Neural cell (in vitro differentiated cells): ENCODE measurements at regions not wholly inside any gene's neighbourhood (a gene's known extent, or its start where the extent isn't known, plus 50 kb on each side); places are given as distances from the start of the nearest gene placed in this dataset.

ENCODE experiments used
- H2AFZ ChIP-seq: fragments of 200-600, 300-800 bp; sonication (generic), shearing (Covaris generic); 2 replicates; pipeline ENCODE4 v1.6.0; 2014; ENCODE audit warnings: low read depth, mild to moderate bottlenecking, antibody characterized with exemption, low read length, moderate library complexity
- H3F3A ChIP-seq: fragments of 200-600 bp; shearing (Covaris generic); 2 replicates; pipeline ENCODE4 v1.6.1; 2016; ENCODE audit warnings: mild to moderate bottlenecking, moderate library complexity, mixed read lengths, antibody characterized with exemption, low read length; ENCODE audit not compliant: insufficient read depth, poor library complexity, severe bottlenecking
- H3K27ac ChIP-seq: fragments of 200-600, 300-800 bp; sonication (generic), shearing (Covaris generic); 2 replicates; pipeline ENCODE4 v1.5.1; 2014; ENCODE audit warnings: mild to moderate bottlenecking, low read length, moderate library complexity
- H3K27me3 ChIP-seq: fragments of 300-800, 200-600 bp; sonication (generic), shearing (Covaris generic); 2 replicates; pipeline ENCODE4 v1.6.0; 2014; ENCODE audit warnings: mild to moderate bottlenecking, low read depth, low read length, moderate library complexity; ENCODE audit not compliant: insufficient read depth
- H3K36me3 ChIP-seq: fragments of 300-800, 200-600 bp; sonication (generic), shearing (Covaris generic); 2 replicates; pipeline ENCODE4 v1.5.1; 2014; ENCODE audit warnings: mild to moderate bottlenecking, antibody characterized with exemption, low read length, moderate library complexity; ENCODE audit not compliant: insufficient read depth
- H3K4me2 ChIP-seq: fragments of 300-800, 200-600 bp; sonication (generic), shearing (Covaris generic); 2 replicates; pipeline ENCODE4 v1.6.0; 2014; ENCODE audit warnings: mild to moderate bottlenecking, low read length
- H3K4me3 ChIP-seq: fragments of 300-800, 200-600 bp; sonication (generic), shearing (Covaris generic); 2 replicates; pipeline ENCODE4 v1.5.1; 2014; ENCODE audit warnings: mild to moderate bottlenecking, low read length, moderate library complexity
- H3K79me2 ChIP-seq: fragments of 200-600 bp; shearing (Covaris generic); replicated peaks from 2 replicates; pipeline ENCODE4 v1.6.0; 2014; ENCODE audit warnings: mild to moderate bottlenecking, low read length, moderate library complexity; ENCODE audit not compliant: insufficient read depth
- H3K9ac ChIP-seq: fragments of 300-800, 200-600 bp; sonication (generic), shearing (Covaris generic); 2 replicates; pipeline ENCODE4 v1.6.1; 2016; ENCODE audit warnings: mild to moderate bottlenecking, low read length, mixed read lengths
- H3K9me2 ChIP-seq: fragments of 200-600 bp; shearing (Covaris generic); 2 replicates; pipeline ENCODE4 v1.6.1; 2016; ENCODE audit warnings: mild to moderate bottlenecking, low read length, mixed read lengths; ENCODE audit not compliant: insufficient read depth
- H3K9me3 ChIP-seq: fragments of 200-600, 300-800 bp; sonication (generic), shearing (Covaris generic); 2 replicates; pipeline ENCODE4 v1.6.1; 2016; ENCODE audit warnings: mild to moderate bottlenecking, mixed run types, low read length, moderate library complexity, mixed read lengths
- H4K20me1 ChIP-seq: fragments of 200-600 bp; shearing (Covaris generic); 2 replicates; pipeline ENCODE4 v1.6.1; 2016; ENCODE audit warnings: mild to moderate bottlenecking, mixed run types; ENCODE audit not compliant: insufficient read depth
- CTCF ChIP-seq: fragments of 450-650 bp; IDR thresholded peaks from 2 replicates; pipeline ENCODE4 v1.5.1; 2014; ENCODE audit warnings: antibody characterized with exemption, mild to moderate bottlenecking, moderate library complexity; ENCODE audit not compliant: poor library complexity, severe bottlenecking
- EP300 ChIP-seq: fragments of 450-650 bp; conservative IDR thresholded peaks from 2 replicates; pipeline ENCODE4 v1.6.1; 2014; ENCODE audit warnings: antibody characterized with exemption, mild to moderate bottlenecking, moderate library complexity; ENCODE audit not compliant: poor library complexity, severe bottlenecking
- EZH2 ChIP-seq: fragments of 200-600, 300-800 bp; shearing (Covaris generic), sonication (generic); IDR thresholded peaks from 2 replicates; pipeline ENCODE4 v1.6.1; 2014; ENCODE audit warnings: antibody characterized with exemption, low read length, borderline replicate concordance, mild to moderate bottlenecking; ENCODE audit not compliant: insufficient read depth, poor library complexity, severe bottlenecking
- MXI1 ChIP-seq: fragments of 450-650 bp; conservative IDR thresholded peaks from 2 replicates; pipeline ENCODE4 v1.6.1; 2014; ENCODE audit warnings: antibody characterized with exemption, mild to moderate bottlenecking; ENCODE audit not compliant: poor library complexity, severe bottlenecking
- POLR2AphosphoS5 ChIP-seq: IDR thresholded peaks from 2 replicates; pipeline ENCODE4 v1.6.1; 2012
- RAD21 ChIP-seq: fragments of 450-650 bp; conservative IDR thresholded peaks from 2 replicates; pipeline ENCODE4 v1.6.1; 2014; ENCODE audit warnings: antibody characterized with exemption, mild to moderate bottlenecking, moderate library complexity
- SMC3 ChIP-seq: fragments of 450-650 bp; conservative IDR thresholded peaks from 2 replicates; pipeline ENCODE4 v1.6.1; 2014; ENCODE audit warnings: antibody characterized with exemption, mild to moderate bottlenecking, moderate library complexity; ENCODE audit not compliant: poor library complexity
- TAF1 ChIP-seq: IDR thresholded peaks from 2 replicates; pipeline ENCODE4 v1.6.1; 2012; ENCODE audit warnings: low read depth
- TF ChIP-seq, protein P1 (sequence below): IDR thresholded peaks from 2 replicates; pipeline ENCODE4 v1.6.1; 2012; ENCODE audit warnings: borderline replicate concordance

- no peaks in the 10 kb centered on the region for H3K9me2 ChIP-seq
Measured at GRCh38 chr10:2681891-2682290, 385.5 kb upstream of the PFKP start.

GRCh38 chr10:2680821-2681220 lies 386.5 kb upstream of the PFKP start:
- Histone ChIP-seq H3K79me2 (no peaks in the 10 kb centered on the region), H3K9ac (no peak overlapping the region), H3K27ac (no peak overlapping the region), H3F3A (no peaks in the 10 kb centered on the region), H4K20me1 (no peaks in the 10 kb centered on the region), H2AFZ (no peak overlapping the region), H3K4me2 (no peak overlapping the region), H3K27me3 (no peaks in the 10 kb centered on the region), H3K4me3 (no peak overlapping the region), H3K36me3 (no peaks in the 10 kb centered on the region), H3K9me2 (no peaks in the 10 kb centered on the region), H3K9me3 (no peaks in the 10 kb centered on the region)
- TF ChIP-seq EP300, result no peak
- no peak for TF ChIP-seq TAF1
- TF ChIP-seq SMC3, result no peak
- TF ChIP-seq RAD21, result no peak
- TF ChIP-seq CTCF, result no peak
- no peak for TF ChIP-seq MXI1
- TF ChIP-seq POLR2AphosphoS5, result no peak
- no peak for TF ChIP-seq EZH2
- TF ChIP-seq, protein P1, sequence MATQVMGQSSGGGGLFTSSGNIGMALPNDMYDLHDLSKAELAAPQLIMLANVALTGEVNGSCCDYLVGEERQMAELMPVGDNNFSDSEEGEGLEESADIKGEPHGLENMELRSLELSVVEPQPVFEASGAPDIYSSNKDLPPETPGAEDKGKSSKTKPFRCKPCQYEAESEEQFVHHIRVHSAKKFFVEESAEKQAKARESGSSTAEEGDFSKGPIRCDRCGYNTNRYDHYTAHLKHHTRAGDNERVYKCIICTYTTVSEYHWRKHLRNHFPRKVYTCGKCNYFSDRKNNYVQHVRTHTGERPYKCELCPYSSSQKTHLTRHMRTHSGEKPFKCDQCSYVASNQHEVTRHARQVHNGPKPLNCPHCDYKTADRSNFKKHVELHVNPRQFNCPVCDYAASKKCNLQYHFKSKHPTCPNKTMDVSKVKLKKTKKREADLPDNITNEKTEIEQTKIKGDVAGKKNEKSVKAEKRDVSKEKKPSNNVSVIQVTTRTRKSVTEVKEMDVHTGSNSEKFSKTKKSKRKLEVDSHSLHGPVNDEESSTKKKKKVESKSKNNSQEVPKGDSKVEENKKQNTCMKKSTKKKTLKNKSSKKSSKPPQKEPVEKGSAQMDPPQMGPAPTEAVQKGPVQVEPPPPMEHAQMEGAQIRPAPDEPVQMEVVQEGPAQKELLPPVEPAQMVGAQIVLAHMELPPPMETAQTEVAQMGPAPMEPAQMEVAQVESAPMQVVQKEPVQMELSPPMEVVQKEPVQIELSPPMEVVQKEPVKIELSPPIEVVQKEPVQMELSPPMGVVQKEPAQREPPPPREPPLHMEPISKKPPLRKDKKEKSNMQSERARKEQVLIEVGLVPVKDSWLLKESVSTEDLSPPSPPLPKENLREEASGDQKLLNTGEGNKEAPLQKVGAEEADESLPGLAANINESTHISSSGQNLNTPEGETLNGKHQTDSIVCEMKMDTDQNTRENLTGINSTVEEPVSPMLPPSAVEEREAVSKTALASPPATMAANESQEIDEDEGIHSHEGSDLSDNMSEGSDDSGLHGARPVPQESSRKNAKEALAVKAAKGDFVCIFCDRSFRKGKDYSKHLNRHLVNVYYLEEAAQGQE, result no peak

More at GRCh38 chr10:2681891-2682290, 385.5 kb upstream of the PFKP start:
- no peak overlapping the region for H3K4me3 ChIP-seq
- TF ChIP-seq TAF1, result no peak
- TF ChIP-seq SMC3, result no peak
- no peak for TF ChIP-seq POLR2AphosphoS5
- TF ChIP-seq RAD21, result no peak
- H3K27me3 ChIP-seq, result no peaks in the 10 kb centered on the region
- H4K20me1 ChIP-seq, result no peaks in the 10 kb centered on the region
- no peak overlapping the region for H2AFZ ChIP-seq
- no peaks in the 10 kb centered on the region for H3F3A ChIP-seq
- H3K36me3 ChIP-seq, result no peaks in the 10 kb centered on the region
- no peaks in the 10 kb centered on the region for H3K79me2 ChIP-seq
- H3K4me2 ChIP-seq, result no peak overlapping the region
- H3K9ac ChIP-seq, result no peak overlapping the region
- no peak overlapping the region for H3K27ac ChIP-seq
- no peaks in the 10 kb centered on the region for H3K9me3 ChIP-seq

- Histone ChIP-seq H4K20me1 (no peaks in the 10 kb centered on the region), H3K4me2 (no peak overlapping the region), H3K9me3 (no peaks in the 10 kb centered on the region), H2AFZ (no peak overlapping the region), H3K36me3 (no peaks in the 10 kb centered on the region), H3K9ac (no peak overlapping the region), H3K27me3 (no peaks in the 10 kb centered on the region), H3K4me3 (no peak overlapping the region), H3K9me2 (no peaks in the 10 kb centered on the region), H3K27ac (no peak overlapping the region), H3K79me2 (no peaks in the 10 kb centered on the region), H3F3A (no peaks in the 10 kb centered on the region)
- no peak for TF ChIP-seq EZH2
- TF ChIP-seq MXI1, result no peak
- no peak for TF ChIP-seq POLR2AphosphoS5
- TF ChIP-seq RAD21, result no peak
- TF ChIP-seq CTCF, result no peak
- TF ChIP-seq TAF1, result no peak
- TF ChIP-seq SMC3, result no peak
- no peak for TF ChIP-seq EP300
Measured at GRCh38 chr10:2679646-2680045, 387.7 kb upstream of the PFKP start.
